Stomach (tissue), 4 donors: ENCODE measurements at regions not wholly inside any gene's neighbourhood (a gene's known extent, or its start where the extent isn't known, plus 50 kb on each side); places are given as distances from the start of the nearest gene placed in this dataset.

ENCODE experiments used
- EP300 ChIP-seq: sonication (generic); formaldehyde crosslinking; IDR thresholded peaks from one replicate; pipeline ENCODE4 v1.6.1; 2017; ENCODE audit warnings: antibody characterized with exemption
- POLR2A ChIP-seq, 4 donors: fragments of 450-650 bp; IDR thresholded peaks; one replicate each; pipeline ENCODE4 v1.6.1; 2016; ENCODE audit warnings: antibody characterized with exemption in 4 of 4, control low read depth in 2 of 4, mild to moderate bottlenecking in 1 of 4, moderate library complexity in 1 of 4
- POLR2AphosphoS5 ChIP-seq, 3 donors: sonication (generic); formaldehyde crosslinking; IDR thresholded peaks; one replicate each; pipeline ENCODE4 v1.6.1; 2016; ENCODE audit warnings: antibody characterized with exemption in 3 of 3
- TF ChIP-seq, protein P1 (sequence below), 7 experiments: fragments of 450-650 bp in 4 of 7; fragments of 200-600 bp in 3 of 7; sonication (generic) in 3 of 7; IDR thresholded peaks; one replicate each; pipeline ENCODE4 v1.5.1; 2016 to 2019; ENCODE audit warnings: antibody characterized with exemption in 7 of 7, control low read depth in 2 of 7, mild to moderate bottlenecking in 1 of 7

DNA sequence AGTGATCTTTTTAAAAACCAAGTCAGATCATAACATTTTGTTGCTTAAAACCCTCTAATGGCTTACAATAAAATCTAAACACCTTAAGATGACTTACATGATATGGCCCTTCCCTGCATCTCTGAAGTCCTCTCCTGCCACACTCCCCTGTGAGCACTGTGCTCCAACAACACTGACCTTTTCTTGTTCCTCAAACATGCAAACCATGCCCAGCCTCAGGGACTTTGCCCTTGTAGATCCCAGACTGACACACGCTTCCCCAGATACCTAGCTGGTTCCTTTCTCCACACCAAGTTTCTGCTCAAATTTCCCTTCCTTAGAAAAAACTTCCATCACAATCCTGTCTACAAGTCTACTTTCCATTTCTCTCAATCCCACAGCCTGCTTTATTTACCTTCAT lies 128.6 kb downstream of the IPO8 start:
- TF ChIP-seq POLR2A (IDR thresholded peaks at IDR 0.05) (no peak), POLR2AphosphoS5 (IDR thresholded peaks at IDR 0.05) (no peak), EP300 (no peak)
- TF ChIP-seq, protein P1, sequence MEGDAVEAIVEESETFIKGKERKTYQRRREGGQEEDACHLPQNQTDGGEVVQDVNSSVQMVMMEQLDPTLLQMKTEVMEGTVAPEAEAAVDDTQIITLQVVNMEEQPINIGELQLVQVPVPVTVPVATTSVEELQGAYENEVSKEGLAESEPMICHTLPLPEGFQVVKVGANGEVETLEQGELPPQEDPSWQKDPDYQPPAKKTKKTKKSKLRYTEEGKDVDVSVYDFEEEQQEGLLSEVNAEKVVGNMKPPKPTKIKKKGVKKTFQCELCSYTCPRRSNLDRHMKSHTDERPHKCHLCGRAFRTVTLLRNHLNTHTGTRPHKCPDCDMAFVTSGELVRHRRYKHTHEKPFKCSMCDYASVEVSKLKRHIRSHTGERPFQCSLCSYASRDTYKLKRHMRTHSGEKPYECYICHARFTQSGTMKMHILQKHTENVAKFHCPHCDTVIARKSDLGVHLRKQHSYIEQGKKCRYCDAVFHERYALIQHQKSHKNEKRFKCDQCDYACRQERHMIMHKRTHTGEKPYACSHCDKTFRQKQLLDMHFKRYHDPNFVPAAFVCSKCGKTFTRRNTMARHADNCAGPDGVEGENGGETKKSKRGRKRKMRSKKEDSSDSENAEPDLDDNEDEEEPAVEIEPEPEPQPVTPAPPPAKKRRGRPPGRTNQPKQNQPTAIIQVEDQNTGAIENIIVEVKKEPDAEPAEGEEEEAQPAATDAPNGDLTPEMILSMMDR (IDR thresholded peaks at IDR 0.05) = no peak
